Activated T-helper 17 cell treated with anti-CD3 and anti-CD28 coated beads, Interleukin-2, amount 50 U/mL, for 72 hours (primary cell): ENCODE measurements at regions not wholly inside any gene's neighbourhood (a gene's known extent, or its start where the extent isn't known, plus 50 kb on each side); places are given as distances from the start of the nearest gene placed in this dataset.
A peak's percentile ranks its signal among the peaks of the same experiment; 100 is the strongest.

ENCODE experiments used
- ATAC-seq: fragments of 150-1000 bp; cut with Tn5 transposase; replicated peaks from 2 replicates; pipeline ENCODE4 v1.10.0; 2021; ENCODE audit warnings: mild to moderate bottlenecking, moderate library complexity
- H3K27ac Mint-ChIP-seq: one replicate; pipeline ENCODE4 v1.8.0; 2022; ENCODE audit warnings: mixed read lengths
- H3K27me3 Mint-ChIP-seq: one replicate; pipeline ENCODE4 v1.8.0; 2022; ENCODE audit warnings: mixed read lengths
- H3K36me3 Mint-ChIP-seq: one replicate; pipeline ENCODE4 v1.8.0; 2022; ENCODE audit warnings: low read depth, mild to moderate bottlenecking, mixed read lengths
- H3K4me1 Mint-ChIP-seq: one replicate; pipeline ENCODE4 v1.8.0; 2022; ENCODE audit warnings: mixed read lengths
- H3K4me3 Mint-ChIP-seq: one replicate; pipeline ENCODE4 v1.8.0; 2022; ENCODE audit warnings: mild to moderate bottlenecking, mixed read lengths
- H3K9me3 Mint-ChIP-seq: one replicate; pipeline ENCODE4 v1.8.0; 2022; ENCODE audit warnings: mixed read lengths

DNA sequence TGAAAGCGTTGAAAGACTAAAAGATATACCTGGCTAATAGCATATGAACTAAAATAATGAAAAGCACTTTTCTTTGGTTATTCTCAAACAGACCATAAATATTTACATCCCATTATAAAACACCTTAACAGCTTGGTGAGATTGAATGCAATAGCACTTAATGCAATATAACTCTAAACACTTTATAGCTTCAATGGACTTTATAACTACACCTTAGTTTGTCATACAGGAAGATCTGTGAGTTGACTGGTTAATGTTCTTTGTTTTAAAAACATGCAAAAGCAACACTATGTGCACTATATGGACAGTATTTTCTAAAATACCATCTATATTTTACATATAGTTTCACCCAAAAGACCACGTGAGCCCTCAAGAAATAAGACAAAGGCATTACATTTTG lies 353.3 kb upstream of the ACVR2A start:
- Mint-ChIP-seq H3K9me3 (no peaks in the 10 kb centered on the region), H3K36me3 (no peaks in the 10 kb centered on the region), H3K27me3 (no peaks in the 10 kb centered on the region), H3K4me1 (peaks cover 11% of the 10 kb centered on the region), H3K27ac (no peak overlapping the region), H3K4me3 (no peak overlapping the region)
- no peak for ATAC-seq

DNA sequence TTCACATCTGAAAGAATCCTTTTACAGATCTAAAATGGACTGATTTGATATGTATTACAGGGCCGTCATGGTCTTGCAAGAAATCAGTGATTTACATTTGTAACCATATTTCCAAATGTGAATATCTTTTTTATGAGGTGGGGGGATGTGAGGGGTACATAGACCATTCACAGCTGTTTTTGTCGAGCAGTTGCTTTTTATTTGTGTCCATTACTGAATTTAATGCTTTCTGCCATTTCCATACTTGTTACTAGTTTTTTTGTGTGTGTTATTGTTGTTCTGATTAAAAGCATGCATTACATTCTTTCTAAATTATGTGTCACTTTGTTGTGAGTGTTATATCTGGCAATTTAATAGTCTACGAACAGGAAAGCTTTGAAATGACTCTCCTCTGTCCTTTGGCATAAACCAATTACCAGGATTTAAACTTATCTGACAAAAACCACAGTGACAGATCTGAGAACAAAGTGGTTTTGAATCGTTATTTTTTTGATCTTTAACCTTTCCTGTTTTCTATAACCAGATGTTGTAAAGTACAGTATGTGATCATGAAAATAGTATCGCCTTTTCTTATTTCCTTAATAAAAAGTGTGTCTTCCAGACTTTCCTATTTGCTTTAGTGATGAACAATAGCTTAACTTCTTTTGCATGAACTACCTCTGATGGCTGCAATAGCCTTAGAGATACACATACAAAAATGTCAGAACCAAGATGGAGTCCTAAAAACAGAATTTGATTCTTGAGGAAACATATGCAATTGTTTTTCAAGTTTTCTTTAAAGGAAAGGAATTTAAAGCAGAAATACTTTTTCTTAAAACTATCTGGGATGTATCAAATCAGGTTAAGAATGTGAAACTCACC lies 354.2 kb upstream of the ACVR2A start:
- H3K27ac Mint-ChIP-seq, result peak overlapping the region; percentile 44
- H3K36me3 Mint-ChIP-seq, result no peaks in the 10 kb centered on the region
- H3K9me3 Mint-ChIP-seq, result no peaks in the 10 kb centered on the region
- ATAC-seq, result peak; percentile 65
- H3K27me3 Mint-ChIP-seq, result no peaks in the 10 kb centered on the region
- H3K4me1 Mint-ChIP-seq, result peaks cover 11% of the 10 kb centered on the region
- peak overlapping the region; percentile 34 for H3K4me3 Mint-ChIP-seq

DNA sequence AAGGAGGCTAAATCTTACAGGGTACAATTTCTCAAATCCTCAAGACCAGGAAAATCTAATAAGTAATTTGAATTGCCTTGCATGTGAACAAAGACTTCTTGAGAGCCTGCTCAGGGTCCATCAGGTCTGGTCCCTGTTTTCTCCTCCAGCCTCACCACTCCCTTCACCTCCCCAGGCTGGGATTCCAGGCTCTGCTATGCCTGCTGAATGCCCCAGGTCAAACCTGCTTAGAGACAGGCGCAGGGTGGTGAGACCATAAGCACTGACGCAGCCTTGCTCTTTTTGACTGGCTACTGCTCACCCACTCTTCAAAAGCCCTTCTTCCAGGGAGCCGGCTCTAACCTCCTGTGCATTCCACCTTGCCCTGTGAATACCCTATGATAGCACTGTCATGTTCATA lies 356.4 kb upstream of the ACVR2A start:
- H3K27me3 Mint-ChIP-seq, result no peaks in the 10 kb centered on the region
- no peak overlapping the region for H3K27ac Mint-ChIP-seq
- H3K4me3 Mint-ChIP-seq, result no peak overlapping the region
- ATAC-seq, result no peak
- no peaks in the 10 kb centered on the region for H3K9me3 Mint-ChIP-seq
- H3K4me1 Mint-ChIP-seq, result peaks cover 11% of the 10 kb centered on the region
- H3K36me3 Mint-ChIP-seq, result no peaks in the 10 kb centered on the region

DNA sequence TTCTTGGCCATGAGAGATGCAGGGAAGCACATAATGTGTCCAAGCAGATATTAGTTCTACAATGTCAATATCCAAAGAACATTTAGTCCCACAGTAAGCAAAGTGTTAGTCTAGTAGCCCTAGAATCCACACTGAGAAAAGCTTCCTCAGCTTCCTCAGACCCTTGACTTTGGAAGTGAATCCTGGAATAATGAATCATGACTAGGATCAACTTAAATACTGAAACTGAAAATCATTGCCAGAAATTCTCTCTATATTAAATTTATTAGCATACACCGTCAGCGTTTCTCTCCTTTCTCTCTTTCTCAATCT lies 356.9 kb upstream of the ACVR2A start:
- ATAC-seq, result no peak
- Mint-ChIP-seq H3K27me3 (no peaks in the 10 kb centered on the region), H3K27ac (no peak overlapping the region), H3K36me3 (no peaks in the 10 kb centered on the region), H3K4me1 (peaks cover 11% of the 10 kb centered on the region), H3K4me3 (no peak overlapping the region), H3K9me3 (no peaks in the 10 kb centered on the region)

DNA sequence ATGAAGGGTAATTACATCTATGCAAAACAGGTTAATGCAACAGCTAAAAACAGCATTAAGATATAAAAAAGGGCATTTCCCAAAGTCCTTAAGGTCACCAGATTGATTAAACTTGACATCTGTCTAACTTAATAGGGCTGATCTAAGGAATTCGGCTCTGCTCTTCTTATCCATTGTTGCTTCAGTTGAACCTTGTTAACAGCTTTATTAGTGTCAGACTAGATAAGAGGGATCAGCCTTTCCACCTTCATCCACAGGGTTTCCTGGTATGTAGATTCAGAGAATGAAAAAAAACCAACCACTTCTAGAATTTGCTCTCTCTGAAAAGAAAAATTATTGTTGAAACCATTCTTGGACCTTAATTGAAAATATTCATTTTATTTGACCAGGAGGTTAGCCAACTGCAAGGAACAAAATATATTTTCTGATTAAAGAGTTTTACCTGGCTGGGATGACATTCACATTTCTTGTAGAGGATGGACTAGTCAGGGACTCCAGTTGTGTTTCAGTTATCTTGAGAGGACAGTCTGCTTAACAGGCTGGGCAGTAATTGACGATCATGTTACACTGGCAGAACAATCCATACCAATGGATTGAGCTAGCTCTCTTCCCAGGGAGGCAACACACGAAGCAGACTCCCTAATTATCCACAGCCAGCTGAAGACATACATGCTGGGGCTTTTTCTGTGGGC lies 357.4 kb upstream of the ACVR2A start:
- no peaks in the 10 kb centered on the region for H3K9me3 Mint-ChIP-seq
- H3K4me1 Mint-ChIP-seq, result peaks cover 11% of the 10 kb centered on the region
- no peak overlapping the region for H3K4me3 Mint-ChIP-seq
- no peak for ATAC-seq
- no peaks in the 10 kb centered on the region for H3K27me3 Mint-ChIP-seq
- no peak overlapping the region for H3K27ac Mint-ChIP-seq
- no peaks in the 10 kb centered on the region for H3K36me3 Mint-ChIP-seq

DNA sequence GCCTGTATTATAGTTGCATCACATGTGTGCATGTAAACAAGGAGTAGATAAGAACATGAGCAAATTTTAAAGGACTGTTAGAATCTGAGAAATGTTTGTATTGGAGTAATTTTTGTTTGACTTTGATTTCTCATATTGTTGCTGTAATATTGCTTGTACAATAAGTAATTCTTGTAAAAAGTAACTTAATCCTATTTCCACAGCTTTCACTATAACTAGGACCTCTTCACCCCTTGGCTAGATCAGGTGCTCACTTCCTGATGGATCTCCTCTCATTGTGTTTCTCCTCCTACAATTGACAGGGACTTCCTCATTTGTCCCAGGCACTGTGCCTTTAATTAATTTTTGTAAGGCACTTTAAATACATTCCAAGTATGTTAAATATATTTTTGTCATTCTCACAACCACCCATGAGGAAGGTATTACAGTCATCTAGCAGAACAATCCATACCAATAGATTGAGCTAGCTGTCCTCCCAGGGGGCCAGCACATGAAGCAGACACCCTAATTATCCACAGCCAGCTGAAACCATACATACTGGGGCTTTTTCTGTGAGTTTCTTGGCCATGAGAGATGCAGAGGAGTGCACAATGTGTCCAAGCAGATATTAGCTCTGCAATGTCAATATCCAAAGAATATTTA lies 359.5 kb upstream of the ACVR2A start:
- H3K4me3 Mint-ChIP-seq, result no peak overlapping the region
- no peaks in the 10 kb centered on the region for H3K27me3 Mint-ChIP-seq
- no peaks in the 10 kb centered on the region for H3K36me3 Mint-ChIP-seq
- no peak for ATAC-seq
- no peak overlapping the region for H3K27ac Mint-ChIP-seq
- H3K9me3 Mint-ChIP-seq, result no peaks in the 10 kb centered on the region
- H3K4me1 Mint-ChIP-seq, result peaks cover 3% of the 10 kb centered on the region

DNA sequence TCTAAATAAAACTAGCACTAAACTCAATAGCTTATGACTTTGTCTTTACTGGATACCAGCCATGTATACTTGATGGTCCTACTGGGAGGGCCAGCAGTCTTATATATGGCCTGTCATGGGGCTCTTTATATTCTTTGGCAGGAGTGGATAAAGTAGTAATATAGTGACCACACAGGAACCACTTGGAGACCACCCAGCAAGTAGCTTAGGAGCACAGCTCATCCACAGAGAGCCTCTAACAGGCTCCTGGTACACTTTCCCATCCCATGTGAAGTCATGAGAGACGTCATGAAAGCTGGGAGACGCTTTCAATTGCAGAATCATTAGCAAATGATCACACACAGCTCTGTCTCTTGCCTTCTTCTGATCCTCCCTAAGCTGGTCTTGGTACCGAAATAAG lies 360.9 kb upstream of the ACVR2A start:
- Mint-ChIP-seq H3K36me3 (no peaks in the 10 kb centered on the region), H3K4me3 (no peak overlapping the region), H3K9me3 (no peaks in the 10 kb centered on the region), H3K27me3 (no peaks in the 10 kb centered on the region), H3K27ac (no peak overlapping the region), H3K4me1 (no peaks in the 10 kb centered on the region)
- ATAC-seq, result no peak

DNA sequence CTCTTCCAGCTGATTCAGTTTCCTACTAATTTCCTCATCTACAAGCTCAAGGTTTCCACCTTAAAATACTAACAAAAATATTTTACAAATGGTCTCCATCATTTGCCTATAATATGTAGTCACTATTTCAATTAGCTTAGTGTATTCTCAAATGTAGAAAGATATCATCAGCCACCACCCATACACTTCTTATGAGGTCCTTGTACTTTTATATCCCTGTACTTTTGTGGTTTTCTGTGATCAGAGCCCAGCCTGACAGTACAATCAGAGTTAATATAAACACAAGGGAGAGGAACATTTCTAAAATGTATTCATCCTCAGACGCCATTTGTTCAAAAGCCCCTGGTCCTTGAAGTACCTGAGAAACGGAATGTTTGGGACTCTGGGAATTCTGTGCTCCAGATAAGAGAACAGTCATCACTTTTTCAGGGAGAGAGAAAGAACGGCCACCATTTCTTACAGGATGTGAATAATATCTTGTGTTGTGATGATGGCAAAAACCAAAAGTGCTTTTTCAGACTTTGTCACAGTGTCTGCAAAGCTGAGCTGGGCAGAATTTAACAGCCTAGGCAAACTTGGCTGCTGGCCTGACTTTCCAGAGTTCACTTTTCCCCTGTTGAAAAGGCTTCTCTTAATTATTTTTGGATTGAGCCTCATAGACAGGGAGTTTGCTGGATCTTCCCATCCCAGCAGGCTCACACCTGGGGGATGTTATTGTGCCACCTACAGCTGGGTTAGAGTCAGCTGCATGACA lies 361.7 kb upstream of the ACVR2A start:
- Mint-ChIP-seq H3K4me1 (no peaks in the 10 kb centered on the region), H3K9me3 (no peaks in the 10 kb centered on the region), H3K27ac (no peak overlapping the region), H3K4me3 (no peak overlapping the region), H3K27me3 (no peaks in the 10 kb centered on the region), H3K36me3 (no peaks in the 10 kb centered on the region)
- ATAC-seq, result peak; percentile 52

DNA sequence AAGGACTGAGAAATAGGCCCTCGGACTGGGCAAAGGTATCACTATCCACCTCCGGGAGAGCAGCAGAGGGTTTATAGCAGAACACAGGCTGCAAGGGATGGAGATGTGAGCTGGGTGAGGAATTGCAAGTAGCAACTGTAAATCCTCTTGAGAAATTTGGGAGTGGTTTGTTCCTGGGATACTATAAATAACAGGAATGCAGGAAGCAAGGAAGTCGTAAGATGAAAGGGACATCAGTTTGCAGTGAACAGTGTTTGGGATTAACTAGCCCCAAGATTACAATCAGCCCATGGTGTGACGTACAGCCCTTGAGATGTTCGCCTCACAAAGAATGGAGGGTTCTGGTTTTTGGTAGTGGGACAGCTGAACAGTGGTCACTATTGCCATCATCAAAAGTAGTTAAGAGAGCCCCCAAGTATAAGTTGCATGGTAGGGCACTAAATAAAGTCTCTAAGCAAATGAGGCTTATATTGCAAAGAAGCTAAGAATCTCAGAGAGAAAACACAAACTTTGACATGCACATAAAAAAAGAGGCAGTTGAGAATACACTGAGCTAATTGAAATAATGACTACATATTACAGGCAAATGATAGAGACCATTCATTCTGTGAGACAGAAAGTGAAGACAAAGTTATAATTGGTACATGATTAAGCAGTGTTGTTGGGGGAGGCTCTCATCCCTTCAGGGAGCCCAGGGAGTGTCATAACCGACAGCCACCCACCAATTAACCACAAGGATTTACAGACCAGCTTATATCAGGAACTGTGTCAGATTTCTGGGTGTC lies 362.5 kb upstream of the ACVR2A start:
- Mint-ChIP-seq H3K27me3 (no peaks in the 10 kb centered on the region), H3K9me3 (no peaks in the 10 kb centered on the region), H3K4me3 (no peak overlapping the region), H3K36me3 (no peaks in the 10 kb centered on the region), H3K4me1 (no peaks in the 10 kb centered on the region), H3K27ac (no peak overlapping the region)
- ATAC-seq, result peak; percentile 74

DNA sequence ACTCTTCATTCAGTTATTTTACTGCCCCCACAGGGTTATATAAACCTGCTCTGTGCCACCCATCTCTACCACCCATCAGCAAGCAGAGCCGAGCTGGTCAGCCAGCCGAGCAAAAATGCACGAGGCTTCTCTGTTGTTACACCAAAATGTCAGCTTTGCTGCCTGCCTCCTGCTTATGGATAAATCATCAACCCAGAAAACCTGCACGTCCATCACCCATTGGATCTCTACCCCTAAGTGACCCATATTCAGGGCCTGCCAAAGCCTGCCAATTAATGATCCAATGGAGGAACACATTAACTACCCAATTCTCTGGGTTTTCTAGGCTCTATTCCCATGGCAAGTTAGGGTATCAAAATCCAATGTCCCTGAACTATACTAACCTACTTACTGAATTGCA lies 365.5 kb upstream of the ACVR2A start:
- no peak for ATAC-seq
- Mint-ChIP-seq H3K27ac (no peak overlapping the region), H3K27me3 (no peaks in the 10 kb centered on the region), H3K4me1 (no peaks in the 10 kb centered on the region), H3K9me3 (no peaks in the 10 kb centered on the region), H3K4me3 (no peak overlapping the region), H3K36me3 (no peaks in the 10 kb centered on the region)

DNA sequence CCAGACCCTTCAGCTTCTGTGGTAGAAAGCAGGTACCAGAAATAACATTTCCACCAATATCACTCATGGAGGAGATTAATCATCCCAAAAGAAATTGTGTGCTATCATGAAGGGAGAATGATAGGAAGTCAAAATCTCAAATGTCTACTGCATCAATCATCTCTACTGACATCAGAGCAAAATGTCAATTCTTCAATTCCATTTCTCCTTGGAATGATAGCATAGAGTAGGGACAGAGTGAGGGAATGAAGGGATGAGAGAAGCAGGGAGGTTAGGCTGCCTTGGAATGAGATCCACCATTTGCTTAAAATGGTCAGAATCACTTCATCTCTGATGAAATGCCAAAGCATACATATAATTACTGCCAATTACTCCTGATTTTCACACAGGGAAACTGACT lies 371.8 kb upstream of the ACVR2A start:
- no peaks in the 10 kb centered on the region for H3K4me1 Mint-ChIP-seq

DNA sequence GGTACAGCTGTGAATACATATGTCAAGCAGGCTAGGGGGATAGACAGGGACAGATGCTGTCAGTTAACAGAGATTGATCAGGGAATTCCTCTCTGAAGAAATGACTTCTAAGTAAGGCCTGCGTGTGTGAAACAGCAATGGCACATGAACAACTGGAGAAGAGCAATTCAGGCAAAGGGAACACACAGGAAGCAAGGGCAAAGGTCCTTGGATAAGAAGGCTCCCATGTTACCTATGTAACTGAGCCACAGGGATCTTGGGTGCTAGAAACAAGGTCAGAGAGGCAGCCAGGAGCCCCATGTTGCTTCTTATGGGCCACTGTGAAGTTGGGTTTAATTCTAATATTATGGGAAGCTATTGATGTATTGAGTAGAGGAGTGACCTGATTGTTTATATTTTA lies 373.7 kb upstream of the ACVR2A start:
- H3K4me1 Mint-ChIP-seq, result no peaks in the 10 kb centered on the region

More for the DNA sequence above, 371.8 kb upstream of the ACVR2A start:
- ATAC-seq, result no peak
- no peaks in the 10 kb centered on the region for H3K9me3 Mint-ChIP-seq
- no peaks in the 10 kb centered on the region for H3K36me3 Mint-ChIP-seq
- H3K4me3 Mint-ChIP-seq, result no peak overlapping the region
- H3K27ac Mint-ChIP-seq, result no peak overlapping the region
- H3K27me3 Mint-ChIP-seq, result no peaks in the 10 kb centered on the region

DNA sequence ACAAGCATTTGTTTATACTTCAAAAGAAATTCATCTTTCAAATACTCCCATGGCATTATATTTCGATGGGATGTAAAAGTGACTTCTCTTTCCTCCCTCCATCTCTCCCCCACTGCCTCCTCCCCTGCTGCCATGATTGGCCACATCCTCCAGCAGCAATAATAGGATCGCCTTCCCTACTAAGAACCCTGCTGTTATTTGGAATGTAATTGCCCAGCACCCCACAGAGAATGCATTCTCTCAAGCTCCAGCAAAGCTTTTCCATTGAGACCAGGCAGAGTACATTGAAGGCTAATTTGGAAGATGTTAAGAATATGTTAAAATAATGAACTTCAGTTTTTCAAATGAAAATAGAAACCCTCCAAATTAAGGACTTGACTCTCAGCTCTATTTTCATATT lies 375.4 kb upstream of the ACVR2A start:
- Mint-ChIP-seq H3K27ac (no peak overlapping the region), H3K9me3 (no peaks in the 10 kb centered on the region), H3K4me1 (no peaks in the 10 kb centered on the region), H3K4me3 (no peak overlapping the region), H3K27me3 (no peaks in the 10 kb centered on the region), H3K36me3 (no peaks in the 10 kb centered on the region)
- no peak for ATAC-seq

More for the DNA sequence above, 373.7 kb upstream of the ACVR2A start:
- no peak overlapping the region for H3K27ac Mint-ChIP-seq
- no peak for ATAC-seq
- no peaks in the 10 kb centered on the region for H3K27me3 Mint-ChIP-seq
- H3K36me3 Mint-ChIP-seq, result no peaks in the 10 kb centered on the region
- H3K4me3 Mint-ChIP-seq, result no peak overlapping the region
- no peaks in the 10 kb centered on the region for H3K9me3 Mint-ChIP-seq

DNA sequence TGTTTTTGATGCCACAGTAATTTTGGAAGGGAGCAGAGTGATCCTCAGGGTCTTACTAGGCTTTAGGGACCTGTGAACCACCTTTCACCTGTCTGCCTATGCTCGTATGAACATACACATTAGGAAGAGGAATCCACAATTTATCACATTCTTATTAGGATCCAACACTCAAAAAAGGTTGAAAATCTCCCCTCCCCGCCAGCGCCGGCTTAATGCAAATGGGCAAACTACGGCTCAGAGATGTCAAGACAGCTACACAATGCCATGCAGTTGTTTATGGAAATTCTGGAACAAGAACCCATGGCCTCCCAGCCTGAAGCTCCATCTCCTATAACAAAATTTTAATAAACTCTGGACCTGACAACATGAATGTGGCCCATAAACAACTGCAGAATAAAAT lies 375.9 kb upstream of the ACVR2A start:
- Mint-ChIP-seq H3K27me3 (no peaks in the 10 kb centered on the region), H3K27ac (no peak overlapping the region), H3K4me1 (no peaks in the 10 kb centered on the region), H3K4me3 (no peak overlapping the region), H3K9me3 (no peaks in the 10 kb centered on the region), H3K36me3 (no peaks in the 10 kb centered on the region)
- no peak for ATAC-seq
